Testis (tissue), 2 donors: ENCODE measurements at regions not wholly inside any gene's neighbourhood (a gene's known extent, or its start where the extent isn't known, plus 50 kb on each side); places are given as distances from the start of the nearest gene placed in this dataset.

Source experiments
- DNase-seq: peaks from one replicate; pipeline ENCODE4 v3.0.0-alpha.2; 2019
- H3K27ac ChIP-seq, 2 donors: fragments of 200-600 bp; sonication (generic); one replicate each; pipeline ENCODE4 v1.5.1; 2019
- H3K27me3 ChIP-seq: fragments of 200-600 bp; sonication (generic); one replicate; pipeline ENCODE4 v1.5.1; 2019
- H3K36me3 ChIP-seq: fragments of 200-600 bp; sonication (generic); one replicate; pipeline ENCODE4 v1.5.1; 2017; ENCODE audit warnings: low read depth; ENCODE audit errors: missing control alignments
- H3K4me1 ChIP-seq: fragments of 200-600 bp; sonication (generic); one replicate; pipeline ENCODE4 v1.5.1; 2019
- H3K4me3 ChIP-seq, 2 donors: fragments of 200-600 bp; sonication (generic); one replicate each; pipeline ENCODE4 v1.5.1; 2017 to 2019
- H3K9me3 ChIP-seq: fragments of 200-600 bp; sonication (generic); one replicate; pipeline ENCODE4 v1.5.1; 2017
- CTCF ChIP-seq, 3 experiments: fragments of 450-650 bp in 2 of 3; fragments of 200-600 bp in 1 of 3; sonication (generic) in 1 of 3; IDR thresholded peaks; one replicate each; pipeline ENCODE4 v1.5.1; 2016 to 2019; ENCODE audit warnings: antibody characterized with exemption in 3 of 3, mild to moderate bottlenecking in 2 of 3, moderate library complexity in 1 of 3
- POLR2A ChIP-seq: fragments of 450-650 bp; IDR thresholded peaks from one replicate; pipeline ENCODE4 v1.6.1; 2017; ENCODE audit warnings: antibody characterized with exemption, mild to moderate bottlenecking, moderate library complexity
- whole genome bisulfite sequencing, 2 donors: methylation state at CpG; one replicate each; pipeline ENCODE4 v1.1.5; 2018; 5-methylcytosine and 5-hydroxymethylcytosine counted together
- intact Hi-C: fragments of 100-400 bp; cut with DNase I; formaldehyde crosslinking; loops from one replicate; pipeline ENCODE4 v1.15.1; 2023; ENCODE audit warnings: low total_unique reads

- 55 to 63% methylated on average over 13 of the region's 13 CpGs for WGBS, 2 donors
- intact Hi-C loops, result no loop called here
- H3K27ac ChIP-seq, result peak overlapping the region in 1 of 2 donors; percentile 0
These were observed 111.4 kb upstream of the CDC42BPA start for GRCh38 chr1:227429447-227430359.

GRCh38 chr1:227428803-227429202 is 110.5 kb upstream of the CDC42BPA start:
- 44 to 62% methylated on average over 4 of the region's 4 CpGs for WGBS, 2 donors
- intact Hi-C loops, result no loop called here
- Histone ChIP-seq H3K27me3 (no peaks in the 10 kb centered on the region), H3K4me1 (peaks cover 7% of the 10 kb centered on the region), H3K9me3 (no peaks in the 10 kb centered on the region), H3K4me3 (no peak overlapping the region), H3K27ac (no peak overlapping the region), H3K36me3 (no peaks in the 10 kb centered on the region)
- no peak for DNase-seq
- TF ChIP-seq POLR2A, result no peak
- TF ChIP-seq CTCF (IDR thresholded peaks at IDR 0.05), result no peak

More at GRCh38 chr1:227429447-227430359, 111.4 kb upstream of the CDC42BPA start:
- no peaks in the 10 kb centered on the region for H3K9me3 ChIP-seq
- no peak for DNase-seq
- no peaks in the 10 kb centered on the region for H3K36me3 ChIP-seq
- no peaks in the 10 kb centered on the region for H3K27me3 ChIP-seq
- H3K4me3 ChIP-seq, result no peak overlapping the region
- TF ChIP-seq CTCF (IDR thresholded peaks at IDR 0.05) (no peak), POLR2A (no peak)
- H3K4me1 ChIP-seq, result peaks cover 7% of the 10 kb centered on the region

GRCh38 chr1:227427411-227427810 is 109.1 kb upstream of the CDC42BPA start:
- intact Hi-C loops, result no loop called here
- H3K36me3 ChIP-seq, result no peaks in the 10 kb centered on the region
- 88 to 90% methylated on average over 1 of the region's 1 CpG for WGBS, 2 donors

GRCh38 chr1:227424953-227425352 is 106.7 kb upstream of the CDC42BPA start:
- 91 to 93% methylated on average over 7 of the region's 7 CpGs for WGBS, 2 donors
- no peak overlapping the region for H3K27ac ChIP-seq
- H3K27me3 ChIP-seq, result no peaks in the 10 kb centered on the region
- H3K9me3 ChIP-seq, result no peaks in the 10 kb centered on the region
- H3K4me1 ChIP-seq, result peaks cover 4% of the 10 kb centered on the region
- intact Hi-C loops, result no loop called here
- TF ChIP-seq CTCF (IDR thresholded peaks at IDR 0.05), result no peak
- no peak for TF ChIP-seq POLR2A
- no peaks in the 10 kb centered on the region for H3K36me3 ChIP-seq
- H3K4me3 ChIP-seq, result no peak overlapping the region
- DNase-seq, result no peak

More at GRCh38 chr1:227427411-227427810, 109.1 kb upstream of the CDC42BPA start:
- H3K4me3 ChIP-seq, result no peak overlapping the region
- H3K27ac ChIP-seq, result no peak overlapping the region
- TF ChIP-seq CTCF (IDR thresholded peaks at IDR 0.05), result no peak
- no peak for TF ChIP-seq POLR2A
- H3K9me3 ChIP-seq, result no peaks in the 10 kb centered on the region
- peaks cover 7% of the 10 kb centered on the region for H3K4me1 ChIP-seq
- DNase-seq, result no peak
- no peaks in the 10 kb centered on the region for H3K27me3 ChIP-seq
